ENCODE measurements at regions not wholly inside any gene's neighbourhood (a gene's known extent, or its start where the extent isn't known, plus 50 kb on each side); places are given as distances from the start of the nearest gene placed in this dataset.

DNA sequence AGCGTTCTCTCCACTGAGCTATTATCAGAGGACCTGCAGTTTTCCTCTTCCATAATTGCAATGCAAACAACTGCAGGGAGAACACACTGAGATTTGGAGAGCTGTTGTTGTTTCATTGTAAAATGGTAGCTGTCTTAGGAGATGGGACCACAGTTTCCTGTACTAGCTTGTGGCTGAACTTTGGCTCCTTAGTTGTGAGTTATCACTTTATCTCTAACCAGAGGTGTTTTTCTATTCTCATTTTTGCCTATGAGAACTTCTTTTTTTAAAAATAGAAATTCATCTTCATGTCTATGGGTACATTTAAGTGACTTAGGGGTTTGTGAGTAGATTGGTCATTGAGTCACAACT lies 216.5 kb downstream of the SLC38A4 start (continued):
- TF ChIP-seq RAD21 (IDR thresholded peaks at IDR 0.05 in 1 of 2, conservative IDR thresholded peaks at IDR 0.05 in 1 of 2; ENCODE audit: low read depth in 2 of 2, low read length in 2 of 2), result no peak
